ENCODE measurements at regions not wholly inside any gene's neighbourhood (a gene's known extent, or its start where the extent isn't known, plus 50 kb on each side); places are given as distances from the start of the nearest gene placed in this dataset.
A peak's percentile ranks its signal among the peaks of the same experiment; 100 is the strongest.

- H3K27ac ChIP-seq: no peak overlapping the region
- TF ChIP-seq CTCF (conservative IDR thresholded peaks at IDR 0.05): no peak
These were observed 358.1 kb upstream of the NDST3 start for GRCh38 chr4:117676153-117676552.

- TF ChIP-seq CTCF (conservative IDR thresholded peaks at IDR 0.05): no peak
- H3K27ac ChIP-seq: no peak overlapping the region
These were observed 355.4 kb upstream of the NDST3 start for GRCh38 chr4:117678861-117679260.

DNA sequence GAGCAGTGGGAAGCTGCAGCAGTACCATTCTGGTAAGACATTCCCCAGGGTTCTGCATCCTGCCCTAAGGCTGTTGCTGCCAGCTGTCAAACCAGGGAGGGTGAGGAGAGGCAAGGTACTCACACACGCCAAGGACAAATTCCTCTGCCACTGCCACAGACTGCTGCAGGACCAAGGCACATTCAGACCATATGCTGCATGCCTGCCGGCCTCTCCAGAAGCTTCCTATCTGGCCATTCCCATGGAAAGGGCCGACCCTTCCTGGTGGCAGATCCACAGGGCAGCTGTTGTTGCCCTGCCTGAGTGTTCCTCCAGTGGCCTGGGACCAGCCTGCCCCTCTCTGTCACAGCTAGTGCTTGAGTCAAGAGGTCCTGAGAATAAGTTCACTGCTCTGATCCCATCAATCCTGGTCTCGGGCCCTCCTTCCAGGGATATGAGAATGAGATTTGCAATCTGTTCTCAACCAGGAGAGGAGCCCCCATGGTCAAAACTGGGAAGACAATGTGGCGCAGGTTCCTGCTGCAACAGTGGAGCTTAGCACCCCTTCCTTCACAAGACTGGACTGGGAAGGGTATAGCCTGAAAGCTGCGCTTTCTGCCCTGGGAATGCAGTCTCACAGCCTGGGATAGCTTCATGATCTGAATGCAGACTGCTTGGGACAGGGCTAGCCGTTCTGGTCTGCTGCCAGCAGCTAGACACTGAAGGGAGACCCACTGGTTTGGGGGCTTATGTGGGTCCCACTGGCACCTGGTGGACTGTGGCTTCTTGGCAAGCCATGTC, 342.5 kb upstream of the NDST3 start:
- no peak for TF ChIP-seq CTCF (conservative IDR thresholded peaks at IDR 0.05)
- no peak overlapping the region for H3K27ac ChIP-seq

GRCh38 chr4:117692538-117692937, 341.7 kb upstream of the NDST3 start:
- no peak overlapping the region for H3K27ac ChIP-seq
- TF ChIP-seq CTCF (conservative IDR thresholded peaks at IDR 0.05): peak; percentile 12; the same call in 1 of the 2 replicates

- no peak overlapping the region for H3K27ac ChIP-seq
- no peak for TF ChIP-seq CTCF (conservative IDR thresholded peaks at IDR 0.05)
These were observed 334.7 kb upstream of the NDST3 start for GRCh38 chr4:117699595-117699994.

- no peak overlapping the region for H3K27ac ChIP-seq
- peak; percentile 59 for TF ChIP-seq CTCF (conservative IDR thresholded peaks at IDR 0.05)
These were observed 334.0 kb upstream of the NDST3 start for GRCh38 chr4:117700111-117700892.

- no peak for TF ChIP-seq CTCF (conservative IDR thresholded peaks at IDR 0.05)
- H3K27ac ChIP-seq: no peak overlapping the region
These were observed 331.9 kb upstream of the NDST3 start for GRCh38 chr4:117702353-117702752.
